ENCODE measurements at regions not wholly inside any gene's neighbourhood (a gene's known extent, or its start where the extent isn't known, plus 50 kb on each side); places are given as distances from the start of the nearest gene placed in this dataset.

GRCh38 chr13:58461217-58461616, 829.7 kb downstream of the PCDH17 start:
- no TSS peak for BruUV-seq (replicated peaks)
- TF ChIP-seq CTCF (conservative IDR thresholded peaks at IDR 0.05; ENCODE audit: low read depth, low read length): no peak
- no peak for TF ChIP-seq EZH2 (IDR thresholded peaks at IDR 0.05; ENCODE audit: borderline replicate concordance, low read depth, low read length, poor library complexity, severe bottlenecking)
- peak; percentile 25 for DNase-seq (ENCODE audit: low spot score)
- Histone ChIP-seq H3K27me3 (replicated peaks; ENCODE audit: insufficient read depth, low read depth, low read length, poor library complexity) (no peaks in the 10 kb centered on the region), H3K4me1 (ENCODE audit: insufficient read depth, low read length, poor library complexity, severe bottlenecking) (peaks cover 4% of the 10 kb centered on the region), H3K36me3 (ENCODE audit: insufficient read depth, low read length, poor library complexity, severe bottlenecking) (no peaks in the 10 kb centered on the region), H3K27ac (ENCODE audit: low read depth, low read length, poor library complexity, severe bottlenecking) (peak overlapping the region; percentile 9), H3K9me3 (ENCODE audit: low read depth, low read length, poor library complexity, severe bottlenecking) (no peaks in the 10 kb centered on the region), H3K4me3 (ENCODE audit: low read depth, low read length, poor library complexity, severe bottlenecking) (no peak overlapping the region)
- ChIA-PET POLR2A (ENCODE audit: low non-redundant PET) (no interaction called here), CTCF (no interaction called here)
- intact Hi-C loops (cut with micrococcal nuclease; ENCODE audit: unreplicated experiment): no loop called here

- Histone ChIP-seq H3K27ac (ENCODE audit: low read depth, low read length, poor library complexity, severe bottlenecking) (no peak overlapping the region), H3K4me3 (ENCODE audit: low read depth, low read length, poor library complexity, severe bottlenecking) (no peak overlapping the region), H3K4me1 (ENCODE audit: insufficient read depth, low read length, poor library complexity, severe bottlenecking) (peaks cover 4% of the 10 kb centered on the region), H3K27me3 (replicated peaks; ENCODE audit: insufficient read depth, low read depth, low read length, poor library complexity) (no peaks in the 10 kb centered on the region), H3K9me3 (ENCODE audit: low read depth, low read length, poor library complexity, severe bottlenecking) (no peaks in the 10 kb centered on the region), H3K36me3 (ENCODE audit: insufficient read depth, low read length, poor library complexity, severe bottlenecking) (no peaks in the 10 kb centered on the region)
- no peak for DNase-seq (ENCODE audit: low spot score)
- intact Hi-C loops (cut with micrococcal nuclease; ENCODE audit: unreplicated experiment): no loop called here
- POLR2A ChIA-PET (ENCODE audit: low non-redundant PET): no interaction called here
- no peak for TF ChIP-seq EZH2 (IDR thresholded peaks at IDR 0.05; ENCODE audit: borderline replicate concordance, low read depth, low read length, poor library complexity, severe bottlenecking)
- TF ChIP-seq CTCF (conservative IDR thresholded peaks at IDR 0.05; ENCODE audit: low read depth, low read length): no peak
- BruUV-seq (replicated peaks): no TSS peak
- CTCF ChIA-PET: no interaction called here
Measured at GRCh38 chr13:58463841-58464240, 832.3 kb downstream of the PCDH17 start.

- intact Hi-C loops (cut with micrococcal nuclease; ENCODE audit: unreplicated experiment): no loop called here
- no peak overlapping the region for H3K27ac ChIP-seq (ENCODE audit: low read depth, low read length, poor library complexity, severe bottlenecking)
- no peak for TF ChIP-seq EZH2 (IDR thresholded peaks at IDR 0.05; ENCODE audit: borderline replicate concordance, low read depth, low read length, poor library complexity, severe bottlenecking)
- no peak for TF ChIP-seq CTCF (conservative IDR thresholded peaks at IDR 0.05; ENCODE audit: low read depth, low read length)
- no peak for DNase-seq (ENCODE audit: low spot score)
- no peaks in the 10 kb centered on the region for H3K9me3 ChIP-seq (ENCODE audit: low read depth, low read length, poor library complexity, severe bottlenecking)
- no TSS peak for BruUV-seq (replicated peaks)
- H3K4me3 ChIP-seq (ENCODE audit: low read depth, low read length, poor library complexity, severe bottlenecking): no peak overlapping the region
- CTCF ChIA-PET: no interaction called here
- no peaks in the 10 kb centered on the region for H3K4me1 ChIP-seq (ENCODE audit: insufficient read depth, low read length, poor library complexity, severe bottlenecking)
- H3K36me3 ChIP-seq (ENCODE audit: insufficient read depth, low read length, poor library complexity, severe bottlenecking): no peaks in the 10 kb centered on the region
- H3K27me3 ChIP-seq (replicated peaks; ENCODE audit: insufficient read depth, low read depth, low read length, poor library complexity): no peaks in the 10 kb centered on the region
- POLR2A ChIA-PET (ENCODE audit: low non-redundant PET): no interaction called here
Measured at GRCh38 chr13:58467176-58467575, 835.6 kb downstream of the PCDH17 start.

Data from A673 (cell line).